Renal pelvis (tissue), 1 donor: ENCODE measurements at regions not wholly inside any gene's neighbourhood (a gene's known extent, or its start where the extent isn't known, plus 50 kb on each side); places are given as distances from the start of the nearest gene placed in this dataset.
"Not testable (repeated sequence)": the region's sequence is repeated elsewhere in the genome, so short reads cannot be mapped to it uniquely, and the experiment has no call there.

Experiments
- DNase-seq: peaks from one replicate; pipeline ENCODE4 v3.0.0-alpha.2; 2013

- no peak for DNase-seq
Measured at GRCh38 chr4:189096108-189096507, 844.6 kb upstream of the FRG1 start.

- DNase-seq = no peak
Measured at GRCh38 chr4:189096717-189097116, 844.0 kb upstream of the FRG1 start.

GRCh38 chr4:189098932-189099696 is 841.6 kb upstream of the FRG1 start:
- DNase-seq = no peak

- no peak for DNase-seq
Measured at GRCh38 chr4:189113389-189113888, 827.2 kb upstream of the FRG1 start.

- DNase-seq = no peak
Measured at GRCh38 chr4:189117426-189117825, 823.2 kb upstream of the FRG1 start.

GRCh38 chr4:189121336-189121735 is 819.3 kb upstream of the FRG1 start:
- no peak for DNase-seq

GRCh38 chr4:189124149-189124758 is 816.4 kb upstream of the FRG1 start:
- DNase-seq = peak; percentile 16

GRCh38 chr4:189124791-189125190 is 815.9 kb upstream of the FRG1 start:
- no peak for DNase-seq

GRCh38 chr4:189126040-189126439 is 814.6 kb upstream of the FRG1 start:
- no peak for DNase-seq

- DNase-seq = no peak
Measured at GRCh38 chr4:189128341-189128740, 812.3 kb upstream of the FRG1 start.

GRCh38 chr4:189129044-189129694 is 811.5 kb upstream of the FRG1 start:
- no peak for DNase-seq

- DNase-seq = no peak
Measured at GRCh38 chr4:189131118-189131517, 809.6 kb upstream of the FRG1 start.

- no peak for DNase-seq
Measured at GRCh38 chr4:189136462-189136861, 804.2 kb upstream of the FRG1 start.

GRCh38 chr4:189143263-189143952 is 797.3 kb upstream of the FRG1 start:
- DNase-seq = no peak

GRCh38 chr4:189147005-189147929 is 793.4 kb upstream of the FRG1 start:
- DNase-seq = no peak

- not testable (repeated sequence) for DNase-seq
Measured at GRCh38 chr4:189155083-189155482, 785.6 kb upstream of the FRG1 start.

GRCh38 chr4:189162073-189162789 is 778.4 kb upstream of the FRG1 start:
- no peak for DNase-seq

- no peak for DNase-seq
Measured at GRCh38 chr4:189162888-189163287, 777.8 kb upstream of the FRG1 start.

GRCh38 chr4:189176002-189176401 is 764.7 kb upstream of the FRG1 start:
- DNase-seq = no peak

GRCh38 chr4:189177130-189177529 is 763.5 kb upstream of the FRG1 start:
- no peak for DNase-seq
